ENCODE measurements at regions not wholly inside any gene's neighbourhood (a gene's known extent, or its start where the extent isn't known, plus 50 kb on each side); places are given as distances from the start of the nearest gene placed in this dataset.

GRCh38 chr15:54816401-54816800 lies 380.3 kb downstream of the RSL24D1 start:
- no peaks in the 10 kb centered on the region for H3K27me3 ChIP-seq (ENCODE audit: insufficient read depth, poor library complexity, severe bottlenecking)
- no peak overlapping the region for H3K27ac ChIP-seq (replicated peaks)
- DNase-seq (ENCODE audit: low read depth in 1 of 2, low spot score in 1 of 2): no peak
- H3K4me3 ChIP-seq (replicated peaks; ENCODE audit: insufficient read depth, low read length): no peak overlapping the region
- TF ChIP-seq POLR2AphosphoS5 (IDR thresholded peaks at IDR 0.05; ENCODE audit: low read depth): no peak
- no peak for TF ChIP-seq REST (IDR thresholded peaks at IDR 0.05; ENCODE audit: insufficient replicate concordance, low read depth)
- no peak for TF ChIP-seq GABPA (IDR thresholded peaks at IDR 0.05; ENCODE audit: low read depth)
- no peak for TF ChIP-seq SPI1 (IDR thresholded peaks at IDR 0.05; ENCODE audit: borderline replicate concordance, low read depth)
- no peak for TF ChIP-seq CTCF (IDR thresholded peaks at IDR 0.05; ENCODE audit: insufficient read depth, low read length)

- H3K4me3 ChIP-seq (replicated peaks; ENCODE audit: insufficient read depth, low read length): no peak overlapping the region
- H3K27me3 ChIP-seq (ENCODE audit: insufficient read depth, poor library complexity, severe bottlenecking): no peaks in the 10 kb centered on the region
- TF ChIP-seq CTCF (IDR thresholded peaks at IDR 0.05; ENCODE audit: insufficient read depth, low read length) (no peak), SPI1 (IDR thresholded peaks at IDR 0.05; ENCODE audit: borderline replicate concordance, low read depth) (no peak), POLR2AphosphoS5 (IDR thresholded peaks at IDR 0.05; ENCODE audit: low read depth) (no peak), REST (IDR thresholded peaks at IDR 0.05; ENCODE audit: insufficient replicate concordance, low read depth) (no peak), GABPA (IDR thresholded peaks at IDR 0.05; ENCODE audit: low read depth) (no peak)
- peak in 1 of 2 experiments; percentile 2 for DNase-seq (ENCODE audit: low read depth in 1 of 2, low spot score in 1 of 2)
- H3K27ac ChIP-seq (replicated peaks): no peak overlapping the region
Observed at GRCh38 chr15:54815556-54815955, 381.2 kb downstream of the RSL24D1 start.

- no peak overlapping the region for H3K4me3 ChIP-seq (replicated peaks; ENCODE audit: insufficient read depth, low read length)
- DNase-seq (ENCODE audit: low read depth in 1 of 2, low spot score in 1 of 2): no peak
- TF ChIP-seq CTCF (IDR thresholded peaks at IDR 0.05; ENCODE audit: insufficient read depth, low read length): no peak
- no peak for TF ChIP-seq POLR2AphosphoS5 (IDR thresholded peaks at IDR 0.05; ENCODE audit: low read depth)
- no peak for TF ChIP-seq SPI1 (IDR thresholded peaks at IDR 0.05; ENCODE audit: borderline replicate concordance, low read depth)
- no peak for TF ChIP-seq GABPA (IDR thresholded peaks at IDR 0.05; ENCODE audit: low read depth)
- TF ChIP-seq REST (IDR thresholded peaks at IDR 0.05; ENCODE audit: insufficient replicate concordance, low read depth): no peak
- no peak overlapping the region for H3K27ac ChIP-seq (replicated peaks)
- no peaks in the 10 kb centered on the region for H3K27me3 ChIP-seq (ENCODE audit: insufficient read depth, poor library complexity, severe bottlenecking)
Observed at GRCh38 chr15:54812383-54812782, 384.4 kb downstream of the RSL24D1 start.

Measured in HL-60 (cell line).